ENCODE measurements at regions not wholly inside any gene's neighbourhood (a gene's known extent, or its start where the extent isn't known, plus 50 kb on each side); places are given as distances from the start of the nearest gene placed in this dataset.

DNA sequence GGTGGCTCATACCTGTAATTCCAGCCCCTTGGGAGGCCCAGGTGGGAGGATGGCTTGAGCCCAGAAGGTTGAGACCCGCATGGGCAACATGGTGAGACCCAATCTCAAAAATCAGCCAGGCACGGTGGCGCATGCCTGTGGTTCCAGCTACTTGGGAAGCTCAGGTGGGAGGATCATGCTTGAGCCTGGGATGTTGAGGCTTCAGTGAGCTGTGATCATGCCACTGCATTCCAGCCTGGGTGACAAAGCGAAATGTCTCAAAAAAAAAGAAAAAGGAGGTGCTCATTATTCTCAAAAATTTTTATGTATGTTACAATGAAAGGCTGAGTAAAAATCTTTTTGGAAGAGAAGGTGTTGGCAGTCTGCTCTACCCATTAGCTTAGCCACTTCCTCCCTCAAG is 106.8 kb downstream of the TSN start:
- no peak for TF ChIP-seq POLR2A (IDR thresholded peaks at IDR 0.05)
- TF ChIP-seq, protein P1, sequence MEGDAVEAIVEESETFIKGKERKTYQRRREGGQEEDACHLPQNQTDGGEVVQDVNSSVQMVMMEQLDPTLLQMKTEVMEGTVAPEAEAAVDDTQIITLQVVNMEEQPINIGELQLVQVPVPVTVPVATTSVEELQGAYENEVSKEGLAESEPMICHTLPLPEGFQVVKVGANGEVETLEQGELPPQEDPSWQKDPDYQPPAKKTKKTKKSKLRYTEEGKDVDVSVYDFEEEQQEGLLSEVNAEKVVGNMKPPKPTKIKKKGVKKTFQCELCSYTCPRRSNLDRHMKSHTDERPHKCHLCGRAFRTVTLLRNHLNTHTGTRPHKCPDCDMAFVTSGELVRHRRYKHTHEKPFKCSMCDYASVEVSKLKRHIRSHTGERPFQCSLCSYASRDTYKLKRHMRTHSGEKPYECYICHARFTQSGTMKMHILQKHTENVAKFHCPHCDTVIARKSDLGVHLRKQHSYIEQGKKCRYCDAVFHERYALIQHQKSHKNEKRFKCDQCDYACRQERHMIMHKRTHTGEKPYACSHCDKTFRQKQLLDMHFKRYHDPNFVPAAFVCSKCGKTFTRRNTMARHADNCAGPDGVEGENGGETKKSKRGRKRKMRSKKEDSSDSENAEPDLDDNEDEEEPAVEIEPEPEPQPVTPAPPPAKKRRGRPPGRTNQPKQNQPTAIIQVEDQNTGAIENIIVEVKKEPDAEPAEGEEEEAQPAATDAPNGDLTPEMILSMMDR (IDR thresholded peaks at IDR 0.05), result no peak

Measured in esophagus squamous epithelium (tissue), 4 donors.